HCT116 (cell line): ENCODE measurements at regions not wholly inside any gene's neighbourhood (a gene's known extent, or its start where the extent isn't known, plus 50 kb on each side); places are given as distances from the start of the nearest gene placed in this dataset.

Experiments used
- CEBPB ChIP-seq: IDR thresholded peaks from 2 replicates; pipeline ENCODE4 v1.6.1; 2012; ENCODE audit warnings: low read depth
- CTCF ChIP-seq, 3 experiments: fragments of 200-600 bp in 1 of 3; sonication (generic) in 1 of 3; IDR thresholded peaks in 2 of 3; conservative IDR thresholded peaks in 1 of 3; 2 replicates each; pipeline ENCODE4 v1.5.1; 2012 to 2017; ENCODE audit warnings: low read depth in 2 of 3, low read length in 2 of 3, antibody characterized with exemption in 1 of 3, borderline replicate concordance in 1 of 3, control low read depth in 1 of 3, mild to moderate bottlenecking in 1 of 3, mixed read lengths in 1 of 3, mixed run types in 1 of 3, moderate library complexity in 1 of 3; ENCODE audit not compliant: insufficient read depth in 1 of 3
- EZH2 ChIP-seq: fragments of 200-600 bp; sonication (generic); IDR thresholded peaks from 2 replicates; pipeline ENCODE4 v1.6.1; 2017; ENCODE audit warnings: antibody characterized with exemption, mixed run types
- EZH2phosphoT487 ChIP-seq: fragments of 200-600 bp; IDR thresholded peaks from 2 replicates; pipeline ENCODE4 v1.6.1; 2018; ENCODE audit warnings: antibody characterized with exemption, borderline replicate concordance
- POLR2A ChIP-seq: IDR thresholded peaks from 2 replicates; pipeline ENCODE4 v1.7.0; 2011; ENCODE audit warnings: borderline replicate concordance; ENCODE audit not compliant: insufficient read depth, insufficient read length; ENCODE audit errors: extremely low read depth
- POLR2AphosphoS5 ChIP-seq: IDR thresholded peaks from 2 replicates; pipeline ENCODE4 v1.6.1; 2011; ENCODE audit warnings: mild to moderate bottlenecking, low read depth, low read length, moderate library complexity
- SIN3A ChIP-seq: IDR thresholded peaks from 2 replicates; pipeline ENCODE4 v1.6.1; 2012; ENCODE audit warnings: low read depth
- YY1 ChIP-seq: IDR thresholded peaks from 2 replicates; pipeline ENCODE4 v1.6.1; 2011; ENCODE audit warnings: low read length, low read depth, moderate library complexity, mild to moderate bottlenecking; ENCODE audit not compliant: insufficient replicate concordance; ENCODE audit errors: extremely low read depth
- TF ChIP-seq, protein P1 (sequence below): IDR thresholded peaks from 2 replicates; pipeline ENCODE4 v1.6.1; 2012

- TF ChIP-seq POLR2A (no peak), CTCF (IDR thresholded peaks at IDR 0.05 in 2 of 3, conservative IDR thresholded peaks at IDR 0.05 in 1 of 3; ENCODE audit: borderline replicate concordance in 1 of 3, insufficient read depth in 1 of 3, low read depth in 2 of 3, low read length in 2 of 3) (no peak), SIN3A (no peak), YY1 (no peak), EZH2phosphoT487 (no peak), EZH2 (no peak), CEBPB (no peak), POLR2AphosphoS5 (no peak)
- TF ChIP-seq, protein P1, sequence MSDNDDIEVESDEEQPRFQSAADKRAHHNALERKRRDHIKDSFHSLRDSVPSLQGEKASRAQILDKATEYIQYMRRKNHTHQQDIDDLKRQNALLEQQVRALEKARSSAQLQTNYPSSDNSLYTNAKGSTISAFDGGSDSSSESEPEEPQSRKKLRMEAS, result no peak
Measured at GRCh38 chr21:35796844-35797243, 263.5 kb downstream of the SETD4 start.
